HL-60 (cell line): ENCODE measurements at regions not wholly inside any gene's neighbourhood (a gene's known extent, or its start where the extent isn't known, plus 50 kb on each side); places are given as distances from the start of the nearest gene placed in this dataset.

Experiments used
- DNase-seq, 2 experiments: peaks; one replicate each; pipeline ENCODE4 v3.0.0-alpha.2; 2010 to 2020; ENCODE audit warnings: low read depth in 1 of 2, low spot score in 1 of 2
- H3K27ac ChIP-seq: fragments of 250-450 bp; sonication (Bioruptor Pico); replicated peaks from 2 replicates; pipeline ENCODE4 v1.5.1; 2020; ENCODE audit warnings: mild to moderate bottlenecking, moderate library complexity
- H3K27me3 ChIP-seq: fragments of 250-450 bp; sonication (Bioruptor Pico); 2 replicates; pipeline ENCODE4 v1.5.1; 2021; ENCODE audit warnings: mild to moderate bottlenecking, moderate library complexity; ENCODE audit not compliant: insufficient read depth, poor library complexity, severe bottlenecking
- H3K4me3 ChIP-seq: replicated peaks from 2 replicates; pipeline ENCODE4 v1.5.1; 2011; ENCODE audit warnings: mild to moderate bottlenecking, control low read depth, low read length; ENCODE audit not compliant: insufficient read depth
- CTCF ChIP-seq: IDR thresholded peaks from one replicate; pipeline ENCODE4 v1.5.1; 2011; ENCODE audit warnings: low read length, control low read depth, inconsistent platforms; ENCODE audit not compliant: insufficient read depth
- GABPA ChIP-seq: IDR thresholded peaks from 2 replicates; pipeline ENCODE4 v1.6.1; 2012; ENCODE audit warnings: low read depth
- POLR2AphosphoS5 ChIP-seq: IDR thresholded peaks from 2 replicates; pipeline ENCODE4 v1.6.1; 2012; ENCODE audit warnings: low read depth
- REST ChIP-seq: IDR thresholded peaks from 2 replicates; pipeline ENCODE4 v1.6.1; 2012; ENCODE audit warnings: low read depth; ENCODE audit not compliant: insufficient replicate concordance
- SPI1 ChIP-seq: IDR thresholded peaks from 2 replicates; pipeline ENCODE4 v1.6.1; 2012; ENCODE audit warnings: low read depth, mild to moderate bottlenecking, borderline replicate concordance

GRCh38 chr4:124085561-124086180, 626.9 kb downstream of the ANKRD50 start:
- TF ChIP-seq GABPA (no peak), CTCF (no peak), REST (no peak), SPI1 (no peak), POLR2AphosphoS5 (no peak)
- no peak overlapping the region for H3K27ac ChIP-seq
- no peaks in the 10 kb centered on the region for H3K27me3 ChIP-seq
- no peak overlapping the region for H3K4me3 ChIP-seq
- no peak for DNase-seq

GRCh38 chr4:124090021-124090420, 622.5 kb downstream of the ANKRD50 start:
- no peak overlapping the region for H3K27ac ChIP-seq
- H3K4me3 ChIP-seq, result no peak overlapping the region
- TF ChIP-seq CTCF, result no peak
- TF ChIP-seq POLR2AphosphoS5, result no peak
- TF ChIP-seq SPI1, result no peak
- no peak for TF ChIP-seq GABPA
- no peak for TF ChIP-seq REST
- no peak for DNase-seq
- no peaks in the 10 kb centered on the region for H3K27me3 ChIP-seq

GRCh38 chr4:124092101-124092500, 620.4 kb downstream of the ANKRD50 start:
- DNase-seq, result no peak
- H3K27me3 ChIP-seq, result no peaks in the 10 kb centered on the region
- no peak overlapping the region for H3K4me3 ChIP-seq
- TF ChIP-seq CTCF (no peak), GABPA (no peak), SPI1 (no peak), POLR2AphosphoS5 (no peak), REST (no peak)
- no peak overlapping the region for H3K27ac ChIP-seq
